CD4-positive, alpha-beta T cell treated with Interleukin-6 at 100 ng/mL for 8 hours (primary cell): ENCODE measurements at regions not wholly inside any gene's neighbourhood (a gene's known extent, or its start where the extent isn't known, plus 50 kb on each side); places are given as distances from the start of the nearest gene placed in this dataset.

Experiments used
- DNase-seq: peaks from one replicate; pipeline ENCODE4 v3.0.0-alpha.2; 2020; ENCODE audit warnings: mixed read lengths, low spot score

DNA sequence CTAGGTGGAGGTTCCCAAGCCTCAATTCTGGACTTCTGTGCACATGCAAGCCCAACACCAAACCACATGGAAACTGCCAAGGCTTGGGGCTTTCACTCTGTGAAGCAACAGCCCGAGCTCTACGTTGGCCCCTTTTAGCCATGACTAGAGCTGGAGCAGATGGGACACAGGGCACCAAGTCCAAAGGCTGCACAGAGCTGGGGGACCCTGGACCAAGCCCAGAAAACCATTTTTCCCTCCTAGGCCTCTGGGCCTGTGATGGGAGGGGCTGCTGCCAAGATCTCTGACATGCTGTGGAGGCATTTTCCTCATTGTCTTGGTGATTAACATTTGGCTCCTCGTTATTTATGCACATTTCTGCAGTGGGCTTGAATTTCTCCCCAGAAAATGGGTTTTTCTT is 258.7 kb upstream of the ACTRT1 start:
- DNase-seq = no peak

DNA sequence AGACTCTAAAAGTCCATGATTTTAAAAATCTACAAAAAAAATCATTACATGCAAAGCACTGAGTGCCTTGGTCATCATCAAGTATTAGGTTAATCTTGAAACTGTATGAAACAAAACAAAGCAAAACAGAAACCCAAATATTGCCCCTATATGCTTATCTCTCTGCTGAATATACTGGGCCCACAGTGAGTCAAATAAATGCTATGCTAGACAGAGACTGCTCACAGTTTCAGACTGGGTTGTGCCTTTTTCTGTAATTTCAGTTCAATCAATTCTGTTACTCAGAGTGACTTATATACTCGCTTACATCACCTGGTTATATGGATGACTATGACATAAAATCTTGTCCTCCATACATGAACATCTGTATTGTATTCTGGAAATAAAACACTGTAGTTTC is 257.1 kb upstream of the ACTRT1 start:
- DNase-seq = no peak

DNA sequence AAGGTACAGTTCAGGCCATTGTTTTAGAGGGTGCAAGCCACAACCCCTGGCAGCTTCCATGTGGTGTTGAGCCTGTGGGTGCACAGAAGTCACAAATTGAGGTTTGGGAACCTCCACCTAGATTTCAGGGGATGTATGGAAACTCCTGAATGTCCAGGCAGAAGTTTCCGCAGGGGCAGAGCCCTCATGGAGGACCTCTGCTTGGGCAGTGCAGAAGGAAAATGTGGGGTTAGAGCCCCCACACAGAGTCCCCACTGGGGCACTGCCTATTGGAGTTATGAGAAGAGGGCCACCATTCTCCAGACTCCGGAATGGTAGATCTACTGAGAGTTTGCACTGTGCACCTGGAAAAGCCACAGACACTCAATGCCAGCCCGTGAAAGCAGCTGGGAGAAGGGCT is 242.0 kb upstream of the ACTRT1 start:
- DNase-seq = no peak

- DNase-seq = no peak
Observed at GRCh38 chrX:128287693-128288092, 235.5 kb upstream of the ACTRT1 start.

GRCh38 chrX:128250621-128251020 is 198.4 kb upstream of the ACTRT1 start:
- no peak for DNase-seq

GRCh38 chrX:128216364-128216763 is 164.2 kb upstream of the ACTRT1 start:
- DNase-seq = no peak

DNA sequence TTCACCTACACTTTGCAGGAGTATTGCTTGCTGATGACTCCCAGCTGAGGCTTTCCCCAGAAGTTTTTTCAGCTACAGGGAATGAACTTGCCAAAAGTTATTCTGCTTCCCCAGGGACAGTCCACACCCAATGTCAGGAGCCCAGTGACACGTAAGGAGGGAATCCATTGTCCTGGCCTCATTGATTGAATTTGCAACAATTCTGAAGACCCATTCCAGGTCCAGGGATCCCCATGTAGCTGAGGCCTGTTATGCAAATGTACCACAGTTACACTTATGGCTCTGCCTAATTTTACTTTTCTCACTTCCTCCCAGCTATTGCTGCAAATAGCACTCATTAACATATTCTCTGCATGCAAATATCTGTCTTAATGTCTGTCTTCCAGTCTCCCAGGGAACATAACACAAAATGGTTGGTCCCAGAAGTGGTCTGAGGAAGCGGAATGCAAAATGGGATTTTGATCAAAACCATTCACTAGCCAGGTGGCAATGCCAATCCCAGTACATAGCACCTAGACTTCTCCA is 113.7 kb upstream of the ACTRT1 start:
- DNase-seq = no peak

DNA sequence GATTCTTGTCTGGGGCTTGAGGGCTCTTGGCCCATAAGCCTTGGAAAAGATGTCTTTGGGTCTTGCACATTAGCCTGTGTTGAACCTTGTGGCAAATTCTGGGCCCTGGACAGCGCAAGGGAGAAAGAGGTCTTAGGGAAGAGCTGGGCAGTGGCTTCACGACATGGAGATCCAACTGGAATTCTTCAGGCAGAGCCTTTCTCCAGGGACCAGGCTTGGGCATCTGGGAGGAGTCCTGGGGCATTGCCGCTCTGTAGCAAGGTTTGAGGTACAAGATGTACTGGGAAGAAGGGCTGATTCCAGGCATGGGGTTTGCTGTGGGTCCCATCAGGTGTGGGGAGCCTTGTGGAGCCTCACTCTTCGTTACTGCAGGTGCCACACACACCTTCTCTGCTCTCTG is 104.0 kb upstream of the ACTRT1 start:
- no peak for DNase-seq

GRCh38 chrX:128142745-128143144 is 90.5 kb upstream of the ACTRT1 start:
- DNase-seq = no peak

GRCh38 chrX:128106630-128107029 is 54.4 kb upstream of the ACTRT1 start:
- DNase-seq = no peak

- DNase-seq = no peak
Observed at GRCh38 chrX:128105659-128106058, 53.5 kb upstream of the ACTRT1 start.
